PFSK-1 (cell line): ENCODE measurements at regions not wholly inside any gene's neighbourhood (a gene's known extent, or its start where the extent isn't known, plus 50 kb on each side); places are given as distances from the start of the nearest gene placed in this dataset.

Source experiments
- FOXP2 ChIP-seq: optimal IDR thresholded peaks from 2 replicates; pipeline ENCODE3; 2011; ENCODE audit warnings: borderline replicate concordance, control low read depth, inconsistent platforms; ENCODE audit not compliant: insufficient read depth; ENCODE audit errors: extremely low read length, extremely low read depth
- POLR2AphosphoS5 ChIP-seq: IDR thresholded peaks from 2 replicates; pipeline ENCODE4 v1.6.1; 2012; ENCODE audit warnings: low read depth, mild to moderate bottlenecking, control low read depth, low read length, moderate library complexity
- SIN3A ChIP-seq: IDR thresholded peaks from 2 replicates; pipeline ENCODE4 v1.6.1; 2012; ENCODE audit warnings: mild to moderate bottlenecking, low read length, moderate library complexity, borderline replicate concordance; ENCODE audit not compliant: insufficient read depth
- TAF1 ChIP-seq: IDR thresholded peaks from 2 replicates; pipeline ENCODE4 v1.6.1; 2012; ENCODE audit warnings: low read length, control low read depth, borderline replicate concordance; ENCODE audit not compliant: insufficient read depth
- TF ChIP-seq, protein P1 (sequence below), 2 experiments: IDR thresholded peaks; 2 replicates each; pipeline versions ENCODE4 v1.6.1 to v1.8.0; 2011 to 2012; ENCODE audit warnings: low read depth in 2 of 2, low read length in 2 of 2, control low read depth in 1 of 2, inconsistent platforms in 1 of 2, mild to moderate bottlenecking in 1 of 2, moderate library complexity in 1 of 2; ENCODE audit not compliant: insufficient read depth in 1 of 2

DNA sequence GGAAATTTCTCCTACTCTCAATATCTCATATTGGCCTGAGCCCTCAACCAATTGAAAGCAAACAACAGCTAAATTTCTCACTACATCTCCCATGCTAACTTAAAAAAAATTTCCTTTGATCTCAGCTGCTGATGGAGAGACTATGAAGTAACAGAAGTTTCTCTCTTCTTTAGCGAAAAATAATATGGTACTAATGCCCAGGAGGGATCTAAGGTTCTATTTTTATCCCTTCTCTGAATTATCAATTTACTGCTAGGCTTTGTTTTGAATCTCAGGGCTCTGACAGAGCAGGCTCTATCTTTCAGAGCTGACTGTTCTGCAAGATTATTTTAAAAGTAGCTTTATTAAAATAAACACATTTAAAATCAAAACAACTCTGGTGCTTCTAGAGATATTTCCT, 558.6 kb downstream of the KCNA4 start:
- TF ChIP-seq, protein P1, sequence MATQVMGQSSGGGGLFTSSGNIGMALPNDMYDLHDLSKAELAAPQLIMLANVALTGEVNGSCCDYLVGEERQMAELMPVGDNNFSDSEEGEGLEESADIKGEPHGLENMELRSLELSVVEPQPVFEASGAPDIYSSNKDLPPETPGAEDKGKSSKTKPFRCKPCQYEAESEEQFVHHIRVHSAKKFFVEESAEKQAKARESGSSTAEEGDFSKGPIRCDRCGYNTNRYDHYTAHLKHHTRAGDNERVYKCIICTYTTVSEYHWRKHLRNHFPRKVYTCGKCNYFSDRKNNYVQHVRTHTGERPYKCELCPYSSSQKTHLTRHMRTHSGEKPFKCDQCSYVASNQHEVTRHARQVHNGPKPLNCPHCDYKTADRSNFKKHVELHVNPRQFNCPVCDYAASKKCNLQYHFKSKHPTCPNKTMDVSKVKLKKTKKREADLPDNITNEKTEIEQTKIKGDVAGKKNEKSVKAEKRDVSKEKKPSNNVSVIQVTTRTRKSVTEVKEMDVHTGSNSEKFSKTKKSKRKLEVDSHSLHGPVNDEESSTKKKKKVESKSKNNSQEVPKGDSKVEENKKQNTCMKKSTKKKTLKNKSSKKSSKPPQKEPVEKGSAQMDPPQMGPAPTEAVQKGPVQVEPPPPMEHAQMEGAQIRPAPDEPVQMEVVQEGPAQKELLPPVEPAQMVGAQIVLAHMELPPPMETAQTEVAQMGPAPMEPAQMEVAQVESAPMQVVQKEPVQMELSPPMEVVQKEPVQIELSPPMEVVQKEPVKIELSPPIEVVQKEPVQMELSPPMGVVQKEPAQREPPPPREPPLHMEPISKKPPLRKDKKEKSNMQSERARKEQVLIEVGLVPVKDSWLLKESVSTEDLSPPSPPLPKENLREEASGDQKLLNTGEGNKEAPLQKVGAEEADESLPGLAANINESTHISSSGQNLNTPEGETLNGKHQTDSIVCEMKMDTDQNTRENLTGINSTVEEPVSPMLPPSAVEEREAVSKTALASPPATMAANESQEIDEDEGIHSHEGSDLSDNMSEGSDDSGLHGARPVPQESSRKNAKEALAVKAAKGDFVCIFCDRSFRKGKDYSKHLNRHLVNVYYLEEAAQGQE (IDR thresholded peaks at IDR 0.05; ENCODE audit: insufficient read depth in 1 of 2, low read depth in 2 of 2, low read length in 2 of 2): no peak
- no peak for TF ChIP-seq POLR2AphosphoS5
- TF ChIP-seq SIN3A: no peak
- TF ChIP-seq FOXP2: no peak
- no peak for TF ChIP-seq TAF1

DNA sequence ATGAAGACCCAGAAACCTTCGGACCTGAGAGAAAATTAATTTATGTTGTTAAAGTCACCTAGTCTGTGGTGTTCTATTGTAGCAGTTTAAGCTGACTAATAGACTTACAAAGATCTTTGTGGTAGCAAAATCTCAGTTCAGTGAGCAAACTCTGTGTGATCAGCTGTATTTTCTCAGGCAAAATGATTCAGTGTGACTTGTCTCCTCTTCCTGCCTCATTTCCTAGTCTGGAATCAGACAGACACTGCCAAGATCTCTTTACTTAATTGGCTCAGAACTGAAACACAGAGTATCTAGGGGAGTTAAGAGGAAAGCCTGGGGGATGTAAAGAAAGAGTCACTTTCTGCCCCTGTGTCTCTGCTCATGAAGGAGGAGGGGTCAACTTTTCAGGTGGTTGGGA, 564.7 kb downstream of the KCNA4 start:
- TF ChIP-seq FOXP2 (no peak), TAF1 (no peak), SIN3A (no peak), POLR2AphosphoS5 (no peak)
- TF ChIP-seq, protein P1 (IDR thresholded peaks at IDR 0.05; ENCODE audit: insufficient read depth in 1 of 2, low read depth in 2 of 2, low read length in 2 of 2): no peak

GRCh38 chr11:29449281-29450074, 567.4 kb downstream of the KCNA4 start:
- TF ChIP-seq FOXP2: no peak
- TF ChIP-seq POLR2AphosphoS5: no peak
- no peak for TF ChIP-seq TAF1
- TF ChIP-seq SIN3A: no peak
- TF ChIP-seq, protein P1 (IDR thresholded peaks at IDR 0.05; ENCODE audit: insufficient read depth in 1 of 2, low read depth in 2 of 2, low read length in 2 of 2): no peak

DNA sequence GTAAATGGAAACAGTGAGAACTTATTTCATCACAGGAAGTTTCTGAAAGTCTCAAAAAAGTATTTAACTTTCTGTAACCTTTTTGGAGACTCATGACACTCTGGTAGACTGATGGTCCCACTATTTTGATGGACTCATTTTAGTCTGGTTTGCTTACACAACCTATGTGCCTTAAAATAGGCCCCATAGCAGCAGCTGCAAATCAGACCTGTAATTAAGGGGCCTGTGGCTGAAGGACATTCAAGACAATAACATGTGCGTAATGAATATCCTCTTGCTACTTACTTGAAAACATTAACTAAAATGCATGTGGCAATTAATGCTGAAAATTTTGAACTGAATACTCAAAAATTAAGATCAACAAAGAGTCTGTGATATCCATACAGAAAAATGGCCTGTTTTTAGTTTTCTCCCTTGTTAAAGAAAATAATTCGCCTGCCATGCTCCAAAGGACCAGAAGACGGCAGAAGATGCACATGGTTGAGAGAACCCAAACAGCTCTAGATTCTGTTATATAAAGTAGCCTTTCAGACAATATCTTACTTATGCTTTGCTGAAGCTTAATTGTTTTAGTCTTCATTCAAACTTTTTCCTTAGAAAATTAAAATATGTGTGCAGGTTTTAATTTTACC, 568.5 kb downstream of the KCNA4 start:
- TF ChIP-seq SIN3A (no peak), TAF1 (no peak), POLR2AphosphoS5 (no peak), FOXP2 (no peak)
- TF ChIP-seq, protein P1 (IDR thresholded peaks at IDR 0.05; ENCODE audit: insufficient read depth in 1 of 2, low read depth in 2 of 2, low read length in 2 of 2): no peak
